Lung (tissue), 11 donors: ENCODE measurements at regions not wholly inside any gene's neighbourhood (a gene's known extent, or its start where the extent isn't known, plus 50 kb on each side); places are given as distances from the start of the nearest gene placed in this dataset.

ENCODE experiments used
- ATAC-seq: fragments of 200-7000 bp; cut with Tn5 transposase; one replicate; pipeline ENCODE4 v1.9.1; 2020; ENCODE audit warnings: moderate number of reproducible peaks; ENCODE audit not compliant: insufficient read depth, low FRiP score
- DNase-seq, 3 donors: peaks; one replicate each; pipeline ENCODE4 v3.0.0-alpha.2; 2013 to 2017
- H3K27ac ChIP-seq, 2 donors: one replicate each; pipeline ENCODE4 v1.5.1; 2013; ENCODE audit warnings: mild to moderate bottlenecking in 2 of 2, moderate library complexity in 2 of 2, control low read depth in 1 of 2, inconsistent platforms in 1 of 2, low read depth in 1 of 2, low read length in 1 of 2
- H3K27me3 ChIP-seq, 3 donors: one replicate each; pipeline ENCODE4 v1.5.1; 2013; ENCODE audit warnings: low read length in 2 of 3; ENCODE audit not compliant: control insufficient read depth in 3 of 3, insufficient read depth in 3 of 3
- H3K36me3 ChIP-seq, 4 donors: one replicate each; pipeline ENCODE4 v1.5.1; 2013; ENCODE audit warnings: low read length in 4 of 4, mild to moderate bottlenecking in 1 of 4, moderate library complexity in 1 of 4; ENCODE audit not compliant: control insufficient read depth in 4 of 4, insufficient read depth in 4 of 4
- H3K4me1 ChIP-seq, 5 donors: one replicate each; pipeline ENCODE4 v1.5.1; 2013; ENCODE audit warnings: low read length in 5 of 5, mild to moderate bottlenecking in 2 of 5, moderate library complexity in 1 of 5; ENCODE audit not compliant: control insufficient read depth in 5 of 5, insufficient read depth in 5 of 5
- H3K4me3 ChIP-seq: one replicate; pipeline ENCODE4 v1.5.1; 2013; ENCODE audit warnings: mild to moderate bottlenecking, control low read depth, moderate library complexity
- H3K9ac ChIP-seq, 2 donors: one replicate each; pipeline ENCODE4 v1.5.1; 2013; ENCODE audit warnings: low read length in 2 of 2, control low read depth in 1 of 2; ENCODE audit not compliant: insufficient read depth in 1 of 2
- H3K9me3 ChIP-seq, 4 donors: one replicate each; pipeline ENCODE4 v1.5.1; 2013; ENCODE audit warnings: low read length in 3 of 4, mild to moderate bottlenecking in 1 of 4, moderate library complexity in 1 of 4; ENCODE audit not compliant: control insufficient read depth in 4 of 4, insufficient read depth in 3 of 4
- WGBS, 2 donors: extraction: QIAGEN DNeasy Blood & Tissue Kit; methylation state at CpG; one replicate each; pipeline ENCODE4 v1.1.7; 2013; 5-methylcytosine and 5-hydroxymethylcytosine counted together
- TF ChIP-seq, protein P1 (sequence below): IDR thresholded peaks from 2 replicates; pipeline ENCODE4 v1.5.1; 2012; ENCODE audit warnings: mild to moderate bottlenecking; ENCODE audit errors: control extremely low read depth, extremely low read depth
- donor health status: control.
- donor health status: control.
- donor health status: Bipolar disorder and iron deficiency.
- donor health status: healthy.
- donor health status: DM: yes; HTN: yes; CAD: no.

DNA sequence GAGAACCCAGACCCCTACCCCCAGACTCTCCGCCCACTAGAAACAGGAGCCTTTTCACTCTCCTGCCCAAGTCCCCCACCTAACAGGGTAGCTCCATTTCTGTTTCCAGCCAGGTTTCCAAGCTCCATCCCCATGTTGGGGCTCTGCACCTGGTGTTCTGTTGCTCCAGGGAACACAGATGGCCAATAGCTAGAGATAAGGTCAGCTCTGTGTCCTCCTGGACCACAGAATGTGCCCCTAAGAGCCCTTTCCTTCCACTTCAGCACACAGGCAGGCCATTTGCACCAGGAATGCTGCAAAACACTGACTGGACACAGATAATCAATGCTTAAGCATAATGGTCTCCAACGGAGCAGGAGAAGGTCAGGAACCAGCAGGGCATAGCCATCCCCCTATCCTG, 159.4 kb downstream of the QRSL1 start:
- 87 to 90% methylated on average over 2 of the region's 2 CpGs for WGBS, 2 donors
- Histone ChIP-seq H3K27ac (no peak overlapping the region), H3K4me3 (no peak overlapping the region), H3K36me3 (no peaks in the 10 kb centered on the region), H3K27me3 (no peaks in the 10 kb centered on the region), H3K9ac (no peak overlapping the region), H3K9me3 (no peaks in the 10 kb centered on the region), H3K4me1 (peaks cover 0 to 3% (median 0%) of the 10 kb centered on the region in 5 donors)
- TF ChIP-seq, protein P1, sequence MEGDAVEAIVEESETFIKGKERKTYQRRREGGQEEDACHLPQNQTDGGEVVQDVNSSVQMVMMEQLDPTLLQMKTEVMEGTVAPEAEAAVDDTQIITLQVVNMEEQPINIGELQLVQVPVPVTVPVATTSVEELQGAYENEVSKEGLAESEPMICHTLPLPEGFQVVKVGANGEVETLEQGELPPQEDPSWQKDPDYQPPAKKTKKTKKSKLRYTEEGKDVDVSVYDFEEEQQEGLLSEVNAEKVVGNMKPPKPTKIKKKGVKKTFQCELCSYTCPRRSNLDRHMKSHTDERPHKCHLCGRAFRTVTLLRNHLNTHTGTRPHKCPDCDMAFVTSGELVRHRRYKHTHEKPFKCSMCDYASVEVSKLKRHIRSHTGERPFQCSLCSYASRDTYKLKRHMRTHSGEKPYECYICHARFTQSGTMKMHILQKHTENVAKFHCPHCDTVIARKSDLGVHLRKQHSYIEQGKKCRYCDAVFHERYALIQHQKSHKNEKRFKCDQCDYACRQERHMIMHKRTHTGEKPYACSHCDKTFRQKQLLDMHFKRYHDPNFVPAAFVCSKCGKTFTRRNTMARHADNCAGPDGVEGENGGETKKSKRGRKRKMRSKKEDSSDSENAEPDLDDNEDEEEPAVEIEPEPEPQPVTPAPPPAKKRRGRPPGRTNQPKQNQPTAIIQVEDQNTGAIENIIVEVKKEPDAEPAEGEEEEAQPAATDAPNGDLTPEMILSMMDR: no peak
- DNase-seq (no peak), ATAC-seq (no peak)

DNA sequence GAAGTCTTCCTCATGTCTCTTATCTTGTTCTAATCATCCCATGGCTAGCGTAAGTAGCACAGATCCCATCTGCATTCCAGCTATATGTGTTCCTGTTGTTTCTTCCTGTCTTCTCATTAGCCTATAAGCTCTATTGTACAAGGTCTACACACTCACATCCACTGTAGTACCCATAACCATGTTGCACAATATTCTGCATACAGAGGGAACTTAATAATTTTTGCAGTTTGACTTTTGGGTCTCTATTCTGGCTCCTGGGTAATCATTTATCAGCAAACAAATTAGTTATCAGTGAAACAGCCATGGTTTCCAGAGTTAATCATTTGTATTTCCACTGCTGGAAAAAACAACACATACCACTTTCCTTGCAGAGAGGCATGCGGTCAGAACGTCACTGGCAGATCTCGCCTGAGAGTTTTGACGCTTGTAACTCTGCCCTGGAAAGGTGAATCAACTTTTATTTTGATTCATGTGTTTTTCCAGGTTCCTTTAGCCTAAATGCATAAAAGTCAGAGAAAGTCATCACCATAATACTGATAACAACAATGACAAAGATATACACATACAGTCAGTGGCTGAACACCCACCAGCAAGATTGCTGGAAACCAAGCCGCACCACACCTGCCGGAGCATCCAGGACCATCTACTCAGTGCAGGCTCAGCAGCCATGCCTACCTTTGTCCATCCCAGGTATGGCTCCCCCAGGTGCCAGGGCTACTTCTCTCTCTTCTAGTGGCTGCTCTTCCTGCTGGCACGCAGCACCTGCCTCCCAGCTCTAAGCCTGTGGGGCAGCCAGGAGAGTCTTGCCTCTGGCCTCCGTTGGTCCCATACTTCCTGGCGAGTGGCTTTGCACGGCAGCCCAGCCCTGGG, 158.2 kb downstream of the QRSL1 start:
- DNase-seq: no peak
- 83 to 88% methylated on average over 11 of the region's 11 CpGs for WGBS, 2 donors
- Histone ChIP-seq H3K4me3 (no peak overlapping the region), H3K4me1 (peaks cover 0 to 3% (median 0%) of the 10 kb centered on the region in 5 donors), H3K9me3 (no peaks in the 10 kb centered on the region), H3K27me3 (no peaks in the 10 kb centered on the region), H3K27ac (no peak overlapping the region), H3K36me3 (no peaks in the 10 kb centered on the region), H3K9ac (no peak overlapping the region)
- no peak for ATAC-seq
- TF ChIP-seq, protein P1: no peak

DNA sequence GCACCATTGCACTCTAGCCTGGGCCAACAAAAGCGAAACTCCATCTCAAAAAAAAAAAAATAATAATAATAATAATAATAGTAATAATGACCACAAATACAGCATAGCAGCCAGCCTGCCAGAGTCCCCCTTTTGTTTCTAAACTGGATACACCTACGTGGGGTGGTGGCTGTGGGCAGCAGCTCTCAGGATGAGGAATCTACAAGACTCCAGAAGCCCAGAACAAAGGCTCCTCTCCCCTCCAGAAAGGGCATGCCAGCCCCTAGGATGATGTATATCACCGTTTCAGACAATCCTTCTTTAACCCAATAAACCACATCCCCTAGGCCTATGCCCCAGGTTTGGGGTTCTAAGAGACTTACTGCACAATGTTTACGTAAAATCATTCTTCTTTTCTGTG, 155.9 kb downstream of the QRSL1 start:
- H3K9ac ChIP-seq: no peak overlapping the region
- ATAC-seq: no peak

More for the DNA sequence above, 155.9 kb downstream of the QRSL1 start:
- Histone ChIP-seq H3K27ac (no peak overlapping the region), H3K36me3 (no peaks in the 10 kb centered on the region), H3K4me1 (peaks cover 0 to 2% (median 0%) of the 10 kb centered on the region in 5 donors), H3K9me3 (peaks cover 0 to 2% (median 0%) of the 10 kb centered on the region in 4 donors), H3K4me3 (no peak overlapping the region), H3K27me3 (no peaks in the 10 kb centered on the region)
- WGBS, 2 donors: 49 to 58% methylated on average over 4 of the region's 4 CpGs
- TF ChIP-seq, protein P1: no peak
- DNase-seq: no peak
